HG02623 (cell line): ENCODE measurements at regions not wholly inside any gene's neighbourhood (a gene's known extent, or its start where the extent isn't known, plus 50 kb on each side); places are given as distances from the start of the nearest gene placed in this dataset.

Experiments used
- ATAC-seq: cut with Tn5 transposase; IDR thresholded peaks from one replicate; pipeline ENCODE4 v1.9.1; 2021; ENCODE audit warnings: moderate library complexity; ENCODE audit not compliant: unreplicated experiment

GRCh38 chr2:221330436-221330835 lies 241.7 kb downstream of the EPHA4 start:
- ATAC-seq: no peak

DNA sequence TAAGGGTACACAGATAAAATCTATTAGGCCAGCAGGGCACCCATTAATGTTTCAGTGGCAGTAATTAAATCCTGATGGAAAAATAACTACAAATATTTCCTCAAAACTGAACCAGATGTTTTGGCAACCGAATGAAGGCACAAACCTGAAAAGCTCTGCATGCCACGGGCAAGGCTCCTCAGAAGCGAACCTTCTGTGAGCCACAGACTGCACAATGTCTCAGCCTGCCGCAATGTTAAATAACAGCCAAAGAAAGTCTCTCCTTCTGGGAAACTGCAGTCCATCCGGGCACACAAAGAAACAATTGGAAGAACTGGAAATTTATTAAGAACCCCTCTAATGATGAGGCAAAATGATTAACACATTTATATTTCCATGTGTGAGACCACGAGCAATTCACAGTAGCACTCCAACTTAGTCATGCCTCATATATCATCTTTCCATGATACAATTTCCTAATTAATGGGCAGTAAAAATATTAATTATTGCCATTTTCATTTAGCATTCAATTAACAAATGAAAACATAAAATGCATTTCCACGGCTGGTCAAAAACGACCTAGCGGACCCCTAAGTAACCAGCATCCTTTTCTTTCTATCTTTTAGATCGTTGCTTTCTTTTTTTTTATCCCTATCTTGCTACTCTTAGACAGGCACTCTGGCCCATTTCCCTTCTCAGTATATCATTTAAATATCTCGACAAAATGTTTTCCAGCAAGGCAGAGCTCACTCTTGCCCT lies 237.5 kb downstream of the EPHA4 start:
- no peak for ATAC-seq

DNA sequence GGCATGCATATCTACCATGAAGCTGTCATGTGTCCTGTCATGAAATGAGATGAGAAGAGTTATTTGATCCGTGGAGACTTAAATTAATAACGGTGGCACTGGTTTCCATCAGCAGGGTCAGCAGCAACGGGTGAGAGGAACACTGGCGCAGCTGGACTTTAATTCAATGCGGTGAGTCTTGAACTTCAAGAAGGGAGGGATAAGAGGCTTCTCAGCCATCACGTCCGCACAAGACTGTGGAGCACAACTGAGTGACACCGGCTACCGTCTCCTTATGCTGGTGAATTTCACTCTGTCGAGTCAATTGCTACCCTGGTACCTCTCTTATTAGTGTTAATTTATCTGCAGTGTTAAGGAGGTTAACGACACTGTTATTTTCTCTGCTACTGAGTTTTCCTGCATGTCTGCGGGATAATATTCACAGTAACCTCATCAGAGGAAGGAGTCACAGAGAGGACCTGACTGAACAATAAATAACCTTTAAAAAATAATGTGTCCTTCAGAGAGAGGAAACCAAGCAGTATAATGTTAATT lies 236.8 kb downstream of the EPHA4 start:
- no peak for ATAC-seq

- no peak for ATAC-seq
Measured at GRCh38 chr2:221336967-221337366, 235.1 kb downstream of the EPHA4 start.

DNA sequence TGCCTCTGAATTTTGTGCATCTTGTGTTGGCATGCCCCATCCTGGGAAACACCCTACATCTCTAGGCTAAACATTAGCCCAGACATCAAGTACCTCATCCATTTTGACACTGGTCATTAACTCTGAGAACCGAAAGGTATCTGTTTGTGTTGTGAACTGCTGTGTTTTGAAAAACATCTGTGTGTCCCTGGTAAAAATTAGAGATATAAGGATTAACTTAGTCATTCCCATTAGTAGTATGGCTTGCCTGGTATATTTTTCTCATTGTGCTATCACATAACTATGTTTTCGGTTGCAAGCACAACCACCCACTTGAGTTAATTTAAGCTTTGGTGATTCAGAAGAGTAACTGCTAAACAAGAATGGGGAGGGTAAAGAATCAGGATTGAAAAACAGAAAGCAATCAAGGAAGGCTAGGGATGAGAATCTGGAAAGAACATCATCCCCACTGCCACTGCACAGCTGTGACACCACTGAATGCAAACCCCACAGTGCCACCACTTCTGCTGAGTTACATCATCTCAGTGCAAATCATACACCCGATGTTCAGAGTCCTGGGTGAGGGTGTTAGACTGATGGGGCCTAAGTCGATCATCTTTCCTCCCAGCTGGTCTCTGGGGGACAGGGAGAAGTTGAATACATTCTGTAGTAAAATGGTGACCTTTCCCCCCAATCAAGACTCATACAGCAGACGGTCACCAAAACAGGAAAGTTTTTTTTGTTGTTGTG lies 234.0 kb downstream of the EPHA4 start:
- peak; percentile 47 for ATAC-seq

DNA sequence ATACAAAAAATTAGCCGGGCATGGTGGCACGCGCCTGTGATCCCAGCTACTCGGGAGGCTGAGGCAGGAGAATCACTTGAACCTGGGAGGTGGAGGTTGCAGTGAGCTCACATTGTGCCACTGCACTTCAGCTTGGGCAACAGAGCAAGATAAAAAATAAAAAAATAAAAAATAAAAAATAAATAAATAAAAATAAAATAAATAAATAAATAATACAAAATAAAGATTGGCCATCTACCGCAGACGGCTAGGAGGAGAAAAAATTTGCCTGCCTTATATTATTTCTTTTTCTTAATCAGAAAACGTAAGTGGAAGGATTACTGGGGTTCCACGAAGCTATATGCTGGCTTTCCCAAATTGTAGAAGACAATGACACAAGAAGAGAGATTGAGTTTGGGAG lies 229.7 kb downstream of the EPHA4 start:
- no peak for ATAC-seq

DNA sequence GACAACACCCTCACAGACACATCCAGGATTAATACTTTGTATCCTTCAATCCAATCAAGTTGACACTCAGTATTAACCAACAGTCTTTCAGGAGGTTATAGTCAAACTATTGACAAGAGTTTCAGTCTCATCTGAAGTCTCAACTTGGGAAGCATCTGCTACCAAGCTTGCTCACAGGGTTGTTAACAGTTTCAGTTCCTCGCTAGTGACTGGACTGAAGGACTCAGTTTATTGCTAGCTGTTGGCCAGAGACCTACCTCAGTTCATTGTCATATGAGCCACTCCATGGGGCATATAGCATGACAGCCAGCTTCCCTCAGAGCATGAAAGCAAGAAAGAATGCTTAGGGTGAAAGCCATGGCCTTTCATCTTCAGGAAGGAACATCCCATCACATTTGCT lies 228.6 kb downstream of the EPHA4 start:
- peak; percentile 45 for ATAC-seq

DNA sequence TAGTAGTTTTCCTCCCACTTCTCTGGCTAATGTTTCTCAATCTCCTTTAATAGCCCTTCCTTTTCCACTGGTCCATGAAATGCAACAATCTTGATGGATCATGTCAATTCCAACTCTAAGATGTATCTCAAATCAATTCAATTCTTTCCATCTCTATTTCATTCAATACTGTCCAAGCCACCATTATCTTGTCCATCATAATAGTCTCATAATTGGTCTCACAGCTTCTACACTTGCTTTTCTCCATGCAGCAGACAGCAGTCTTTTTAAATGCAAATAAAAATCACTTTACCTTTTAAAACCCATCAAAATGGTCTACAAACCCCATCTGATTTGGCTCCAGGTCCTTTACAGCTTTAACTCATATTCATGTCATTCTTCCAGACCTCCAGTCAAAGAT lies 226.6 kb downstream of the EPHA4 start:
- ATAC-seq: no peak

DNA sequence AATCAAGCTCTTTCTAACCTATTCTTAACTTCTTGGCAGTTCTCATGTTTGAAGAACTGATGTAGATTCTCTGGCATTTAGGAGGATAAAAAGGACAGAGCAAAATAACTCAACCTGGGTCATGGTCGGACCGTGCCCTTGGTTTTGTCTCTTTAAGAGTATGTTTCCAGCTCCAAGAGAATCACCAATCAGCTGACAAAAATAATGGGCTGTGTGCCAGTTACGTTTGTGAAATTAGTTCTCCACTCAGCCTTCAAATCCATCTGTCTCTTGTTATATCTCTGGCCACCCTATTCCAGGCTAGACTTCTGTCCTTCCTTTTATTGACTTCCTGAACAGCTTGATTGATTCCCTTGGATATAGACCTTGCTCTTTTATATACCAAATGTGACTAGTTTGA lies 225.7 kb downstream of the EPHA4 start:
- no peak for ATAC-seq

GRCh38 chr2:221347471-221347870 lies 224.6 kb downstream of the EPHA4 start:
- ATAC-seq: no peak

GRCh38 chr2:221350616-221351015 lies 221.5 kb downstream of the EPHA4 start:
- ATAC-seq: no peak

DNA sequence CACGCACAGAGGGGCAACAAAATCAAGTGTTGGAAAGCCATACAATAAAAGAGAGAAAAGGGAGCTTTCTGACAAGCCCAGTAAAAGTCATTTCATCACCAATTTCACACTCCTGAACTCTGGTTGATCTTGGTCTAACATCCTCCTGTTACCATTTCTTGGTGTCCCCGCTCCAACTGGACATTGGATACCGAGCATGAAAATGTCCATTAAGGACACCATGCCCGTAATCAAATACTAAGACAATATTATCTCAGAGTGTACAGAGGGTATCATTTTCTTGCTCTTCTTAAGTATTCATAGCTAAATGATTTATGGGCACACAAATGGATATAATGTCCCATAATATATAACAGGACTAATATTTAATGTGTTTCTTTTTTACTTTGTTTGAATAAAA lies 218.9 kb downstream of the EPHA4 start:
- ATAC-seq: no peak

- no peak for ATAC-seq
Measured at GRCh38 chr2:221360312-221360711, 211.8 kb downstream of the EPHA4 start.

- no peak for ATAC-seq
Measured at GRCh38 chr2:221360742-221361141, 211.4 kb downstream of the EPHA4 start.

DNA sequence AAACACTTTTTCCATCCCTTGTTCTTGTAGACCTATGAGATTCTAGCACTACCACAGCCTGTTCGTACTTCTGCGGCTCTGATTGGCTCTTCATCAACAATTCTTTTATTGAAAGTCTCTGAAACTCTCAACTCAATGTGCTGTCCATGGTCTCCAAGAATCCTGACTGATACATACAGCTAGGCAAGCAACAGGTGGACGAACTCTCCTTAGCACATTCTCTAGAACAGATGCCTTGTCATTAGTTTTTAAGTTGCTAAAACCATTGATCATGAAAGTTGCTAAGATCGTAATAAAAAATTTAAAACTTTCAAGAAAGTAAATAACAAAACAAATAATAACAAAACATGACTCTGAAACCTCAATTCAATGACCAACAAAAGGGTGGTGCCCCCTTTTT lies 210.5 kb downstream of the EPHA4 start:
- no peak for ATAC-seq

- ATAC-seq: no peak
Measured at GRCh38 chr2:221364672-221365071, 207.4 kb downstream of the EPHA4 start.
